IPS DF 19.7 (cell line): ENCODE measurements at regions not wholly inside any gene's neighbourhood (a gene's known extent, or its start where the extent isn't known, plus 50 kb on each side); places are given as distances from the start of the nearest gene placed in this dataset.

Source experiments
- DNase-seq: peaks from one replicate; pipeline ENCODE4 v3.0.0-alpha.2; 2013; ENCODE audit warnings: low read depth, low spot score

DNA sequence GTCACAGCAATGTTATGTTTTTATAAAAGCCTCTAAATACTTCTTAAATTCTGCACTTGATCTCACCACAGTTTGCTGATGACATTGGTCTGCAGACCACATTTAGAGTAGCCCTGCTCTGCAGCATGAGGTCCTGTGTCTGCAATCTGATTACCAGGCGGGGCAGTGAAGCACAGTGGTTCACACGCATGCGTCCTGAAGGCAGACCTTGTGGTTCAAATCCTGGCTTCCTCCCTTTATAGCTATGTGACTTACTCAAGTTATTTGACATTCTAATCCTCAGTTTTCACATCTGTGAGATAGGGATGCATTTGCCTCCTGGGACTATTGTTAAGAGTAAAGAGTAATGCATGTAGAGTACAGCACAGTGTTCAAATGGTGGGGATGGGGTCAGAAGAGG lies 50.3 kb downstream of the BMAL2 start:
- no peak for DNase-seq

DNA sequence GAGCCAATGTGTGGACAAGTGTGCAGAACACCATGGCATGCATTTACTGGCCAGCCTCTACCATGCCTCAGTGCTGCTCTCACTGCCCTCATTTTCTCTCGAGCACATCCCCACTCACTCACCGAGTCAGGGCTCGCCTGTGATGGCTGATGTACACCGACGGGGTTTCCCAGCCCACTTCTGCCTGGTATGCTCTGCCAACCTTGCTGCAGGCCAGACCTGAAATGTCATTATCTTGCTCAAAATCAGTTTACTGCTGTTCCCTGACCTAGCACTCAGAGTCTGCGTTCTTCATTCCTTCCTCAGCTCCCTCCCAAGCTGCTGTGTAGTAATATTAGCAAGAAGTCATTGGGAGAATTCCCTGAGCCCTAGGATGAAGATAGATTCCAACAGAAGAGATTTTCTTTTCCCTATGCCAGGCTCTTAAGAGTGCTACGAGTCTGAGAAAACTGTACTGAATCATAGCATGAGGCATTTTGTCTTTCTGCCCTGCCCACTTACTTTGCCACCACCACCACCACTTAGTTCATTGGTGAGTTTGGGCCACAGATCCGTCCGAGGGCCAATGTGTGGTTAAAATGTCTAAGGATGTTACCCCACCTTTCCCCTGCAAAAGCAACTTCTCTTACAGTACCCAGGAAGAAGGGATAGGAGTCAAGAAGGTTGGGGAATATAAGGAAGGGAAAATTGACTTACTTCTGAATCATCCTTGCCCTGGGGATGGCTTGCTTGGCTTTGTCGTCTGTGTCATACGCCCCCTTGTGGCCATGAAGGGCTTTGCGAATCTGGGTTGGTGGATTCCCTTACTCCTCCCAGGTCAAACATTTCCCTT lies 51.0 kb downstream of the BMAL2 start:
- peak; percentile 45 for DNase-seq

DNA sequence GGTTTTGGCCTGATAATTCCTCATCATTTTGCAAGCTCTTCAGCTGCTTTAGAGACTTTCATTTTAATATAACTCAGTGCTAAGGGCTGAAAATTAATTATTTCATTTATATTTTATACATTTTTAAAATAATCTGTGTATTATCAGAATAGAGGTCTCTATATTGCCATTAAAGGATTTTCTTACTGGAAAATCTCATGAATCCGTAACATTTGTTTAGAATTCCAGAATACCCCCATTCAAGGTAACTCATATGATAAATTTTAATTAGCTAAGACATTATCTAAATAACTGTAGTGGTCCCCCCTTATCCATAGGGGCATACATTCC lies 51.6 kb downstream of the BMAL2 start:
- DNase-seq, result no peak

DNA sequence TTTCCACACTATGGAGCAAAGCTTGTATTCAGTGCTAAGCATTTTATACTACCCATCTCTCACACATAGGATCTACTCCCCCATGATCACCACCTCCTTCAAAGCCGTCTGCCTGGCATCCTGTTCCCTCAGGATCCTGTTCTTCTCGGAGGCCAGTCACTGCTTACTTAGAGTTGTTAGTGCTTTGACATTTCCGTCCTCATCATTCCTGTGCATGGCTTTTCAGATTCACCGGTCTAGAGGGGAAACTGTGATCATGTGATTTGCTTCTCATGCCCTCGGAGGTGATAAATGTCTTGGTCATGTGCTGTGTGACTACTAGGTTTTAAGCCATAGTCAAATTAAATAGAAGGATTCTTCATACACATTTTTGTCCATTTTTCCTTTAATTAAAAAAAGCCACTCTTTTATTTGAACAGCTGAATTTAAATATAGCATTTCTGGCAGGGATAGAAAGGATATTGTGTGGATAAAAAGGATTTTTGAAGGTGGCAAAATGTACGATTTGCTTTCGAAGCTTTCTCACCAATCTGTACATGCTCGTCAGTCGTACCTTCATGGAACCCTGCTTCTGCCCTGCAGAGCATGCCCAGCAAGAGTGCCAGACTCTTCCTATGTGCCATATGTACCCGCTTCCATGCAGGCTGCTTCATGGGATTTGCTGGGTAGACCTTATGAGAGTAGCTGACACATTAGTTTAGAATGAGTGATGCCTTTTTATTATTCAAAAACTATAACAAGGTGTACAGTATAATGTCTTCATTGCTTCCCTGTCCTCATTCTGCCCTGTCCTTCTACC lies 53.3 kb downstream of the BMAL2 start:
- no peak for DNase-seq

DNA sequence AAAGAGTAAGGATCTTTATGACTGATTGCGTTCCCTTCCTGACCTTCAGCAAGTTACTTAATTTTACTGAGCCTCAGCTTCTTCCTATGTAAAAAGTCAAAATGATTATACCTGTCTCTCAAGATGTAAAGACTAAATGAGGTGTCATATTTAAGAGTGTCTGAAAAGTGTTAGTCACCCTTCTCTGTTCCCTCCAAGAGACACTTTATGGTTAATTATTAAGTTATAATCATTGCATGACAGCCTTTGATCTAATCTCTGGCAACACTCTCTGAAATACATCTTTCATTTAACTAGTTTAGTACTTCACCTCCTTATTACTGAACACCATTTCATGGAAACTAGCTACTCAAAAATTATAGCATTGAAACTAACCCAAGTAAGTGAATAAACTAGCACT lies 54.8 kb downstream of the BMAL2 start:
- no peak for DNase-seq

DNA sequence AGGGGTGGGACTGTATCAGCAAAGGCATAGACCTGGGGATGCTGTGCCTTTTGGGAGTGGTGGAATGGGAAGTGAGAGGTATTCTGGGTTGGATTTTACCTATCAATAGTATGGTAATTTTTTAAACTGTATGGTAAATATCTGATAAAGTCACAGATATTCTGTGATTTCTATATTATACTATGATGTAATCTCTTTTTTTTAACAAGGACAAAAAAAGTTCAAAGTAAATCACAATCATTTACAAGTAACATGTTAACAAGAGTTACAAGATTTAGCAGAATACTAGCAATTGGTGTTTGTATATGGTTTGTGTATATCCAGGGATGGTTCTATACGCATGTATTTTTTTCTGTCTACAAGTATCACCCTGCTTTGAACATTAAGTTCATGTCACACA lies 56.0 kb downstream of the BMAL2 start:
- DNase-seq, result no peak

DNA sequence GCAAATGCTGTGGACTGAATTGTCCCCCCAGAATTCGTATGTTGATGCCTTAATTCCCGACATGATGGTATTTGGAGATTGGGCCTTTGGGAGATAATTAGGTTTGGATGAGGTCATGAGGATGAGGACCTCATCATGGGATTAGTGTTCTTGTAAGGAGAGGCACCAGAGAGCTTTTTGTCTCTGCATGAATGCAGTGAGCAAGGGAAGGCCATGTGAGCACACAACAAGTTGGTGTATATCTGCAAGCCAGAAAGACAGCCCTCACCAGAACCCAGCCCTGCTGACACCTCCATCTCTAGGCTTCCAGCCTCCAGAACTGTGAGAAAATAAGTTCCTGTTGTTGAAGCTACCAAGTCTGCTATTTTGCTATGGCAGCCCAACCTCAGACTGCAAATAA lies 51.9 kb upstream of the SMCO2 start:
- no peak for DNase-seq

DNA sequence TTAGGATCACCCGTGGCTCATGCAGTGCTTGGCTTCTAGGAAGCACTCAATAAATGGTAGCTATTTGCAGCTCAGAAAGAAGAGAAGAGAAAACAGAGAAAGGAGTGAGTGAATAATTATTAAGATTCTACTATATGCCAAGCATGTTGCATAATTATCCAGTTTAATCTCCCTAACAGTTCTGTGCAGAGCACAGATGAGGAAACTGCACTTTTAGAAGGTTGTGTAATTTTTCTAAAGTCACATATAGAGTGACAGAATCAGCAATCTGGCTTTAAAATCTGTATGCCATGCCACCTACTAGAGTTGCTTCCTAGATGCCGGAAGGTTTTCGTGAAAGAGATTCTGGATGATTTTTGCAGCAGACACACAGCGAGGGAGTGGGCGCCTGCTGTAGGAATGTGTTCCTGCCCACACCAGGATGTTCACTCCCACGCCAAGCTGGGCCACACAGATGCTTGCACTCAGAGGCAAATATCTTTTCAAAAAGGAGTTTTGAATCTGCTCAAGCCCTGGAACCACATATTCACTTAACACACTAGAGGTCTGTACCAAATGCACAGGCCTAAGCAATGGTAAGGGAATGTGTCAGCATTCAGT lies 50.2 kb upstream of the SMCO2 start:
- DNase-seq, result no peak
